ENCODE measurements at regions not wholly inside any gene's neighbourhood (a gene's known extent, or its start where the extent isn't known, plus 50 kb on each side); places are given as distances from the start of the nearest gene placed in this dataset.
A peak's percentile ranks its signal among the peaks of the same experiment; 100 is the strongest.
"Not testable (repeated sequence)": the region's sequence is repeated elsewhere in the genome, so short reads cannot be mapped to it uniquely, and the experiment has no call there.

DNA sequence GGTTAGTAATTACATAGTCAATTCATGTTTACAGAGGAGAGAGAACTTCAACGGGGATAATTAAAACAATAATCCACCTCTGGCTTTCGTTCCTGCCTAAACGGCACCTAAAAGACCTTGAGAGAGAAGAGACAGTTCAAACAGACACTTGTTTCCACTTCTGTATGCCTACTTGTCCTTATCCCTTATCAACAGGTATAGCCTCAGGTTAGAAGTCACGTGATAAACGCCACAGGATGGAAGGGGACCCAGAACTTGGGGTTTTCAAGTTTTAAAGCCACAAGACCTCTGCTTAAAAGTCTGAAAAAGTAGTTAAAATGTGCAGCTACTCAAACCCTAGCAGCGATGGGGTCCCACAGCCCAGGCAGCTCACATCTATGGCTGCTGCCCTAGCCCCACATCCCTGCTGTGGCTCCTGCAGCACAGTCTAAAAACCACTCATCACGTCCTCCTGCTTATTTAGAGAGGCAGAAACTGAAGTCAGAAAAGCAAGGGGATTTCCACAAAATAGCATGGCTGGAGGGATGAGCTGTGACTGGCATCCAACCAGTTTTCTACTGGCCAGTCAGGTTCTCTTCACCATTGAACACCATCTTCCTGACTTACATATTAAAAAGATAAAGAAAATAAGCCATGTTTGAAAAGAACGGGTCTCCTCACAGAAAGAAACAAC lies 51.2 kb upstream of the SEC16B start:
- DNase-seq (ENCODE audit: low spot score) = no peak

DNA sequence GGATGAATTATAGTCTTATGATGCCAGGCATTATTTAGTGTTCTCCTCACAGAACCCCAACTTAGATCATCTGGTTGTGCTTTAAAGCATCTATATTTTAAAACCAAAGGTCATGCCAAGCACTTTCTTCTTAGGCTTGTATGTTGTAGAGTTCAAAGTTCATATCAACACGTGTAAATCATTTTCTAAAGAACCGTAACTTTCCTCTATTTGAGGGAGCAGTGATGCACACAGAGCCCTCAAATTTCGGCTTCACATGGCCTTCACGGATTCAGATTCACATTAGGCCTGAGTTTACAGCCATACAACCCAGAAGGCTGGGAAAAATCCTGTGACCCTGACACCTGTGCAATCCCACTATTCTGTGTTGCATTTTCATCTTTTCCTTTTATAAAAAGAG lies 52.1 kb upstream of the SEC16B start:
- no peak for DNase-seq (ENCODE audit: low spot score)

DNA sequence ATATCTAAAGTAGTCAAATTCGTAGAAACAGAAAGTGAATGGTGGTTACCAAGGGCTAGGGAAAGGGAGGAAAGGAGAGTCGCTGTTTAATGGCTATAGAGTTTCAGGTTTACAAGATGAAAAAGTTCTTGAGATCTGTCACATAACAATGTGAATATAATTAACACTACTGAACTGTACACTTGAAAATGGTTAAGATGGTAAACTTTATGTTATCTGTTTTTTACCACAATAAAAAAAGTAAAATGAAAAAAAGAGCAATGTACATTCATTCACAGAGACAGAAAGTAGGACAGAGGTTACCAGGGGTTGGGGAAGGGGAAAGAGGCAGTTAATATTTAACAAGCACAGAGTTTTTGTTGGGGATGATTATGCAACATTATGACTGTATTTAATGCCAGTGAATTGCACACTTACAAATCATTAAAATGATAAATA lies 53.3 kb upstream of the SEC16B start:
- no peak for DNase-seq (ENCODE audit: low spot score)

DNA sequence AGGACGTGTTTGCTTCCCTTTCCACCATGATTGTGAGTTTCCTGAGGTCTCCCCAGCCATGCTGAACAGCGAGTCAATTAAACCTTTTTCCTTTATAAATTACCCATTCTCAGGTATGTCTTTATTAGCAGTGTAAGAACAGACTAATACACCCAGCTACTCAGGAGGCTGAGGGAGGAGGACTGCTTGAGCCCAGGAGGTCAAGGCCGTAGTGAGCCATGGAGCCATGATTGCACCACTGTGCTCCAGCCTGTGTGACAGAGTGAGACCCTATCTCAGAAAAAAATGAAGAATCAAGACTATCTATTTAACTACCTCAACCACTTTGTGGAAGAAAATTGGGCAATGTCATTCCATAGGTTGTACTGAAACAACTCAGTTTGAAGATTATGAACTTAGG lies 54.6 kb upstream of the SEC16B start:
- no peak for DNase-seq (ENCODE audit: low spot score)

- no peak for DNase-seq (ENCODE audit: low spot score)
These were observed 55.9 kb upstream of the SEC16B start for GRCh38 chr1:178025613-178026356.

- no peak for DNase-seq (ENCODE audit: low spot score)
These were observed 59.1 kb upstream of the SEC16B start for GRCh38 chr1:178028841-178029481.

- no peak for DNase-seq (ENCODE audit: low spot score)
These were observed 60.6 kb upstream of the SEC16B start for GRCh38 chr1:178030467-178030866.

DNA sequence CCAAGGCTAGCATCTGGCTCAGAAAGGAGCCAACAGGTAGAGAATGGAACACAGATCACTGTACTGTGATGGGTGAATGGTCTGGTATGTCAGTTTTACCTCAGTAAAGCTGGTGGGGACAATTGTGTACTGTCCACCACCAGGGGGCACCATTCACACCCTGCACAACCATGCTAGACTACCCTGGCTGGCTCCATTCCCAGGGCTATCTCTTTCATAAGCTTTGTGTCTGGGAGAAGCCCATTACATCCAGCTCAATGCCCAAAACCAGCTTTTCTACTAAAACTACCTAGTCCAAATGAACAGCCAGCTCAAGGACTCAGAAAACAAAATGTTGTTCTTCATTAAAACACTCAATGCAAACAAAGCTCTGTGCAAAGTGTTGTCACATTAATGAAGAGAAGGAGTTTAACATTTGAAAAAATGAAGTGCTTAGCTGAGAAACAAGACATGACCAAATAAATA lies 62.0 kb upstream of the RASAL2 start:
- peak; percentile 89 for DNase-seq (ENCODE audit: low spot score)

DNA sequence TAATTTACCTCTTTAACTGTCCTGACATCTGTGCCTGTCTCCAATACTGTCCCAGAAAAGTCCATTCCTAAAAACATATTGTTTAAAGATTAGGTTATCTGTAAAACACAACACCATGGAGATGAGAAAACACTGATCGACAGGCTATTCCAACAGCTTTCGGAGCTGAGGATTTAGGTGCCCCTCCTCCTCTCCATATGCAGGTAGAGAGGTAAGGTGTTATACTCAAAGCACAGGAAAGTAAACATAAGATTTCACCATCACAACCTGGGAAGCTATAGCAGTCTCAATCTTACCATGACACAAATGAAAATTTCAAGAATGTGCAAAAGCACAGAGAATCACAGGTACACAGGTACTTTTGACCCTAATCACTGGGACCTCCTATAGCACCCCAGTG lies 60.9 kb upstream of the RASAL2 start:
- no peak for DNase-seq (ENCODE audit: low spot score)

DNA sequence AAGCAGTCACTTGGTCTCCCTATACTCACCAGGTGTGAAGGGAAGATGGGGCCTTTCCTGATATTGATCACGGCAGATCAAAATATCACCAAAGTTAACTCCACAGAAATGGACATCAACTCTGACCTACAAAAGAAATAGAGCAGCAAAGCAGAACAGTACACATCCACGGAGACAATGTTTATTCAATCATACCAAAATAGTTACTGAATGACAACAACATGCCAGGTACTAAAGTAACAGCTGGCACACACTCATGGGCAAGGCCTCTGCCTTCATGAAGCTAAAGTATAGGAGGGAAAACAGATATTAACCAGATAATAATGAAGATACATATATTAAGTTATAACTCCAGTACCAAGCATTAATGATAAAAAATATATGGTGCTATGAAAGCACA lies 59.2 kb upstream of the RASAL2 start:
- DNase-seq (ENCODE audit: low spot score) = no peak

- DNase-seq (ENCODE audit: low spot score) = no peak
These were observed 57.8 kb upstream of the RASAL2 start for GRCh38 chr1:178036090-178036489.

DNA sequence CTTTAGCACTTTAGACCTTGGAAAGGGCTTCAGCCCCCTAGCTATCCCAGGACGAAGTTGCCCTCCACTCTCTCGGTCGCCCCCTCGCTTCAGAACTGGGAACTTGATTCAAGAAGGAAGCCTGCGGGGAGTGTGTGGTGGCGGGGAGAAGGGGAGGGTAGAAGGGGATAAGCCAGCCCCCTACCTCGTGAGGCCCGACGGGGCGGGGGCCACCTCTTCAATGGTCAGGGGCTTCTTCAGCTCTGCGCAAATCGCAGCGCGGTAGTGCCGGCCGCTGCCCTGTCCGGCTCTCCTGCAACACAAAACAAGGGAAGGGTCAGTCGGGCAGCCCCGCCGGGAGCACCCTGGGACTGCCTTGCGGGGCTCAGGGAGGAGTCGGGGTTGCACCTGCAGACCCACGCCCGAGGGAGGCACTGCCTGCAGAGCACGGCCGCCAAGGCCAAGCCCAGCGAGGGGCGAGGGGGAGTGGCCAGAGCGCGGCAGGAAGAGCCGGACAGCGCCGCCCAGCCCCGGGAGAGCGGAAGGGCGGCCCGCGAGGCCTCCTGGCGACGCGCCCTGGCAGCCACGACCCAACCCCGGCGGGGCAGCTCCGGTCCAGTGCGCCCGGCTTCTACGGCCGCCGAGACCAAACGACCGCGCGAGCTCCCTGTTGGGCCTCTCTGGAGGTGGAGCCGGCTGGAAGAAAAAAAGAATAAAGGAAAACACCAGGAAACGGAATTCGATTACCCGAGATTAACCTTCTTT lies 56.2 kb upstream of the RASAL2 start:
- peak; percentile 45 for DNase-seq (ENCODE audit: low spot score)

GRCh38 chr1:178038372-178038771 lies 55.5 kb upstream of the RASAL2 start:
- DNase-seq (ENCODE audit: low spot score) = no peak

DNA sequence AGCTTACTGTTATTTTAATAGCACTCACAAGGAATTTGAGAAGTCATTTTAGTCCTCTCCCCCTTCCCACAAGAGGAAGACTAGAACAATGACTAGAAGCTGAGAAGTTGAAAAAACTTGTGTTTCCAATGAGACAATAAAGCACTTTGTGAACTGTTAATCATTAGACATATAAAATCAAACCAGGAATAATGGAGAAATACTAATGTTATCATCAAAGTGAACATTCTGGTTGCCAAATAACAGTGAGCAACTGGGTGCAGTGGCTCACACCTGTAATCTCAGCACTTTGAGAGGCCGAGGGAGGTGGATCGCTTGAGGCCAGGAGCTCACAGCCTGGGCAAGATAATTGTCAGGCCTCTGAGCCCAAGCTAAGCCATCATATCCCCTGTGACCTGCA lies 54.0 kb upstream of the RASAL2 start:
- DNase-seq (ENCODE audit: low spot score) = no peak

DNA sequence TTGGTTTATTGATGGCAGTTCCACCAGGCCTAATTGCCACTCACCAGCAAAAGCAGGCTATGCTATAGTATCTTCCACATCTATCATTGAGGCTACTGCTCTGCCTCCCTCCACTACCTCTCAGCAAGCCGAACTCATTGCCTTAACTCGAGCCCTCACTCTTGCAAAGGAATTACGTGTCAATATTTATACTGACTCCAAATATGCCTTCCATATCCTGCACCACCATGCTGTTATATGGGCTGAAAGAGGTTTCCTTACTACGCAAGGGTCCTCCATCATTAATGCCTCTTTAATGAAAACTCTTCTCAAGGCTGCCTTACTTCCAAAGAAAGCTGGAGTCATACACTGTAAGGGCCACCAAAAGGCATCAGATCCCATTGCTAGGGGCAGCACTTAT lies 50.0 kb upstream of the RASAL2 start:
- not testable (repeated sequence) for DNase-seq (ENCODE audit: low spot score)

All from D341Med (cell line).